H1 (cell line): ENCODE measurements at regions not wholly inside any gene's neighbourhood (a gene's known extent, or its start where the extent isn't known, plus 50 kb on each side); places are given as distances from the start of the nearest gene placed in this dataset.

ENCODE experiments used
- CTCF ChIA-PET: fragments of 300-600 bp; sonication (Branson Sonifier 250); formaldehyde crosslinking; loops from one replicate; lab custom pipeline; 2021; ENCODE audit not compliant: partially characterized antibody; lab: Charles Lee
- POLR2A ChIA-PET: fragments of 300-600 bp; sonication (Branson Sonifier 250); formaldehyde crosslinking; loops from one replicate; lab custom pipeline; 2021; ENCODE audit warnings: inconsistent platforms; ENCODE audit not compliant: partially characterized antibody; lab: Charles Lee
- DNase-seq, 2 experiments: peaks; one replicate each; pipeline versions ENCODE4 v3.0.0 to v3.0.0-alpha.2; 2010 to 2022; ENCODE audit warnings: low spot score in 2 of 2, low read depth in 1 of 2, mixed read lengths in 1 of 2
- FAIRE-seq: peaks from 2 replicates; lab custom pipeline; 2011; peaks lifted over from hg19 to GRCh38; lab: Jason Lieb, UNC
- H2AFZ ChIP-seq: 2 replicates; pipeline ENCODE4 v1.8.1; 2012; ENCODE audit warnings: low read length, inconsistent platforms
- H2AK5ac ChIP-seq: 2 replicates; pipeline ENCODE4 v1.6.1; 2013; ENCODE audit warnings: low read depth, low read length
- H2BK120ac ChIP-seq: replicated peaks from 2 replicates; pipeline ENCODE3; 2013; ENCODE audit warnings: low read depth, low read length, inconsistent platforms
- H2BK12ac ChIP-seq: 2 replicates; pipeline ENCODE4 v1.6.1; 2013; ENCODE audit warnings: low read depth, low read length
- H2BK15ac ChIP-seq: 2 replicates; pipeline ENCODE4 v1.6.1; 2013; ENCODE audit warnings: low read length
- H2BK20ac ChIP-seq: 2 replicates; pipeline ENCODE4 v1.6.1; 2013; ENCODE audit warnings: low read length
- H2BK5ac ChIP-seq: 2 replicates; pipeline ENCODE4 v1.6.1; 2013; ENCODE audit warnings: low read depth, low read length
- H3K14ac ChIP-seq: 2 replicates; pipeline ENCODE4 v1.6.1; 2013; ENCODE audit warnings: inconsistent platforms; ENCODE audit not compliant: insufficient read length
- H3K18ac ChIP-seq: 2 replicates; pipeline ENCODE4 v1.6.1; 2013; ENCODE audit warnings: low read length; ENCODE audit errors: extremely low read depth
- H3K23ac ChIP-seq: 2 replicates; pipeline ENCODE4 v1.6.1; 2013; ENCODE audit warnings: inconsistent platforms; ENCODE audit not compliant: insufficient read length
- H3K23me2 ChIP-seq: 2 replicates; pipeline ENCODE4 v1.6.1; 2013; ENCODE audit warnings: low read depth, low read length
- H3K27ac ChIP-seq: 2 replicates; pipeline ENCODE4 v1.6.1; 2011; ENCODE audit warnings: low read depth, low read length, inconsistent platforms
- H3K27me3 ChIP-seq, 4 experiments: replicated peaks in 1 of 4; 1 replicate in 1 of 4; 2 replicates in 3 of 4; pipeline versions ENCODE4 v1.6.1 to v1.8.1; 2011 to 2013; ENCODE audit warnings: low read length in 3 of 4, mild to moderate bottlenecking in 3 of 4, inconsistent platforms in 2 of 4, mixed read lengths in 2 of 4, moderate library complexity in 1 of 4; ENCODE audit not compliant: control insufficient read depth in 3 of 4, insufficient read depth in 3 of 4; ENCODE audit errors: extremely low read depth in 1 of 4
- H3K36me3 ChIP-seq, 4 experiments: 2 replicates each; pipeline versions ENCODE4 v1.6.1 to v1.8.1; 2011 to 2013; ENCODE audit warnings: mild to moderate bottlenecking in 4 of 4, low read length in 3 of 4, moderate library complexity in 2 of 4, control low read depth in 1 of 4, inconsistent platforms in 1 of 4; ENCODE audit not compliant: insufficient read depth in 4 of 4, control insufficient read depth in 2 of 4
- H3K4ac ChIP-seq: replicated peaks from 2 replicates; pipeline ENCODE3; 2013; ENCODE audit warnings: low read length, low read depth, mixed read lengths, inconsistent platforms; ENCODE audit not compliant: insufficient read length
- H3K4me1 ChIP-seq, 4 experiments: replicated peaks in 1 of 4; 1 replicate in 1 of 4; 2 replicates in 3 of 4; pipeline versions ENCODE4 v1.6.1 to v1.8.1; 2011 to 2013; ENCODE audit warnings: low read length in 3 of 4, inconsistent platforms in 2 of 4, mixed read lengths in 1 of 4; ENCODE audit not compliant: insufficient read depth in 4 of 4, control insufficient read depth in 3 of 4
- H3K4me2 ChIP-seq, 2 experiments: 2 replicates each; pipeline versions ENCODE4 v1.6.1 to v1.8.1; 2011 to 2013; ENCODE audit warnings: low read depth in 2 of 2, low read length in 2 of 2, control low read depth in 1 of 2, inconsistent platforms in 1 of 2, mild to moderate bottlenecking in 1 of 2; ENCODE audit not compliant: insufficient read depth in 1 of 2
- H3K4me3 ChIP-seq, 4 experiments: fragments of 200-600, 300-600 bp in 1 of 4; sonication (generic), shearing (Covaris generic), sonication (Bioruptor Twin) in 1 of 4; 2 replicates each; pipeline versions ENCODE4 v1.5.1 to v1.8.1; 2011 to 2016; ENCODE audit warnings: low read length in 4 of 4, low read depth in 3 of 4, control low read depth in 2 of 4, inconsistent platforms in 2 of 4, mild to moderate bottlenecking in 2 of 4, mixed read lengths in 1 of 4, moderate library complexity in 1 of 4; ENCODE audit not compliant: insufficient read depth in 2 of 4; ENCODE audit errors: extremely low read depth in 1 of 4
- H3K56ac ChIP-seq: replicated peaks from 2 replicates; pipeline ENCODE3; 2013; ENCODE audit warnings: low read depth, mild to moderate bottlenecking, mixed read lengths, low read length, inconsistent platforms; ENCODE audit not compliant: insufficient read length
- H3K79me1 ChIP-seq: 2 replicates; pipeline ENCODE4 v1.6.1; 2013; ENCODE audit warnings: low read depth, low read length, control low read depth
- H3K79me2 ChIP-seq, 2 experiments: 2 replicates each; pipeline versions ENCODE4 v1.6.1 to v1.8.1; 2012 to 2013; ENCODE audit warnings: low read length in 2 of 2, mild to moderate bottlenecking in 2 of 2, inconsistent platforms in 1 of 2; ENCODE audit not compliant: insufficient read depth in 2 of 2, control insufficient read depth in 1 of 2
- H3K9ac ChIP-seq, 4 experiments: replicated peaks in 1 of 4; 1 replicate in 1 of 4; 2 replicates in 3 of 4; pipeline versions ENCODE4 v1.6.1 to v1.8.1; 2011 to 2013; ENCODE audit warnings: low read depth in 3 of 4, low read length in 3 of 4, control low read depth in 2 of 4, mild to moderate bottlenecking in 2 of 4, moderate library complexity in 2 of 4, inconsistent platforms in 1 of 4; ENCODE audit errors: extremely low read depth in 1 of 4
- H3K9me3 ChIP-seq, 2 experiments: 2 replicates each; pipeline versions ENCODE4 v1.6.1 to v1.8.1; 2012 to 2013; ENCODE audit warnings: mild to moderate bottlenecking in 2 of 2, moderate library complexity in 2 of 2, control low read depth in 1 of 2, inconsistent platforms in 1 of 2, low read depth in 1 of 2, low read length in 1 of 2, mixed read lengths in 1 of 2; ENCODE audit not compliant: insufficient read depth in 2 of 2
- H4K20me1 ChIP-seq, 2 experiments: replicated peaks in 1 of 2; 2 replicates each; pipeline versions ENCODE3 to v1.8.1; 2011 to 2013; ENCODE audit warnings: inconsistent platforms in 2 of 2, low read length in 2 of 2, mild to moderate bottlenecking in 1 of 2; ENCODE audit not compliant: insufficient read depth in 2 of 2, control insufficient read depth in 1 of 2
- H4K5ac ChIP-seq: 2 replicates; pipeline ENCODE4 v1.6.1; 2013; ENCODE audit warnings: low read length, low read depth, mixed read lengths, inconsistent platforms; ENCODE audit not compliant: insufficient read length
- H4K8ac ChIP-seq: 2 replicates; pipeline ENCODE4 v1.8.0; 2013; ENCODE audit warnings: mild to moderate bottlenecking, moderate library complexity, low read length, inconsistent platforms; ENCODE audit not compliant: insufficient read depth; ENCODE audit errors: extremely low read depth
- H4K91ac ChIP-seq: replicated peaks from 2 replicates; pipeline ENCODE3; 2013; ENCODE audit warnings: low read length, mixed read lengths, inconsistent platforms; ENCODE audit not compliant: insufficient read length
- CBX5 ChIP-seq: fragments of 300-800, 300-1000 bp; sonication (generic); IDR thresholded peaks from 2 replicates; pipeline ENCODE4 v1.7.1; 2016; ENCODE audit warnings: antibody characterized with exemption, low read length, low read depth
- EZH2 ChIP-seq: fragments of 200-600 bp; sonication (generic); IDR thresholded peaks from 2 replicates; pipeline ENCODE4 v1.7.1; 2012; ENCODE audit warnings: low read depth, mild to moderate bottlenecking, moderate library complexity, low read length, inconsistent platforms; ENCODE audit not compliant: severe bottlenecking
- GABPA ChIP-seq: IDR thresholded peaks from 2 replicates; pipeline ENCODE4 v1.6.1; 2011; ENCODE audit warnings: mild to moderate bottlenecking, low read length, moderate library complexity, borderline replicate concordance; ENCODE audit not compliant: insufficient read depth
- HDAC6 ChIP-seq: IDR thresholded peaks from one replicate; pipeline ENCODE4 v1.7.1; 2012; ENCODE audit warnings: low read depth, mild to moderate bottlenecking, inconsistent platforms, low read length, moderate library complexity
- MAX ChIP-seq: IDR thresholded peaks from 2 replicates; pipeline ENCODE4 v1.6.1; 2012; ENCODE audit warnings: inconsistent platforms
- NANOG ChIP-seq: IDR thresholded peaks from 2 replicates; pipeline ENCODE4 v1.6.1; 2011; ENCODE audit warnings: low read length, low read depth, mild to moderate bottlenecking, inconsistent platforms; ENCODE audit not compliant: insufficient read depth, poor library complexity, severe bottlenecking
- NRF1 ChIP-seq: IDR thresholded peaks from 2 replicates; pipeline ENCODE4 v1.6.1; 2011; ENCODE audit warnings: mild to moderate bottlenecking, low read depth, low read length, improper control_type of control experiment
- POU5F1 ChIP-seq: IDR thresholded peaks from 2 replicates; pipeline ENCODE4 v1.6.1; 2011; ENCODE audit warnings: low read depth, mild to moderate bottlenecking, low read length, moderate library complexity
- RXRA ChIP-seq: IDR thresholded peaks from 2 replicates; pipeline ENCODE4 v1.6.1; 2011; ENCODE audit warnings: low read depth, mild to moderate bottlenecking, low read length, moderate library complexity; ENCODE audit not compliant: insufficient read depth
- SUZ12 ChIP-seq: fragments of 200-600 bp; sonication (generic); IDR thresholded peaks from 2 replicates; pipeline ENCODE4 v1.6.1; 2012; ENCODE audit warnings: mild to moderate bottlenecking, inconsistent platforms, low read length, moderate library complexity, mixed read lengths
- TBP ChIP-seq: IDR thresholded peaks from 2 replicates; pipeline ENCODE4 v1.6.1; 2011; ENCODE audit warnings: low read depth, low read length, improper control_type of control experiment
- USF2 ChIP-seq: IDR thresholded peaks from 2 replicates; pipeline ENCODE4 v1.6.1; 2011; ENCODE audit warnings: low read length, improper control_type of control experiment
- WGBS, 2 experiments: shearing (Covaris generic) in 1 of 2; methylation state at CpG; one replicate each; pipeline versions ENCODE4 v1.1.6 to v1.1.7; 2013 to 2015; ENCODE audit warnings: low lambda C conversion rate in 2 of 2, mixed read lengths in 2 of 2, inconsistent platforms in 1 of 2, low coverage in 1 of 2, missing lambda C conversion rate in 1 of 2; ENCODE audit not compliant: insufficient replicate concordance in 2 of 2, insufficient coverage in 1 of 2, insufficient read length in 1 of 2; ENCODE audit errors: extremely low coverage in 1 of 2, missing lambda C conversion rate in 1 of 2; 5-methylcytosine and 5-hydroxymethylcytosine counted together

- Histone ChIP-seq H2BK120ac (no peak overlapping the region), H3K23ac (no peak overlapping the region), H2BK15ac (no peak overlapping the region), H2BK5ac (no peak overlapping the region), H4K91ac (no peak overlapping the region), H3K79me1 (no peaks in the 10 kb centered on the region), H2AK5ac (no peak overlapping the region), H2BK20ac (no peak overlapping the region), H4K20me1 (no peaks in the 10 kb centered on the region), H3K4me1 (no peaks in the 10 kb centered on the region; a peak in 1 of 7 replicates), H3K14ac (no peak overlapping the region), H3K18ac (no peak overlapping the region), H2BK12ac (0 out of 2 replicates have a peak overlapping the region, but pooled peaks have one; percentile 11), H3K4me3 (no peak overlapping the region), H3K79me2 (no peaks in the 10 kb centered on the region), H3K36me3 (no peaks in the 10 kb centered on the region), H3K27ac (no peak overlapping the region), H4K8ac (no peak overlapping the region), H3K27me3 (no peaks in the 10 kb centered on the region), H2AFZ (no peak overlapping the region), H4K5ac (no peak overlapping the region), H3K23me2 (no peaks in the 10 kb centered on the region), H3K56ac (no peak overlapping the region), H3K9ac (no peak overlapping the region), H3K4ac (no peak overlapping the region), H3K4me2 (no peak overlapping the region), H3K9me3 (no peaks in the 10 kb centered on the region)
- DNase-seq: no peak
- WGBS, 2 experiments: 87% methylated on average over 8 of the region's 8 CpGs; no CpG with 5 or more reads in 1 of the 2 experiments
- ChIA-PET POLR2A (no interaction called here), CTCF (interaction anchor here (1.2 to 1.6 kb wide), 3 partner anchors 14 to 161 kb away, joined by 3 to 5 read pairs (median 4); no protein-coding TSS in a partner anchor)
- FAIRE-seq: no peak
- TF ChIP-seq MAX (no peak), GABPA (no peak), NRF1 (no peak), POU5F1 (no peak), USF2 (no peak), CBX5 (no peak), SUZ12 (no peak), EZH2 (no peak), NANOG (no peak), TBP (no peak), RXRA (no peak), HDAC6 (no peak)
Observed at GRCh38 chr1:209368864-209369598, 214.5 kb upstream of the CAMK1G start.
